Neural cell (in vitro differentiated cells): ENCODE measurements at regions not wholly inside any gene's neighbourhood (a gene's known extent, or its start where the extent isn't known, plus 50 kb on each side); places are given as distances from the start of the nearest gene placed in this dataset.

Experiments
- H2AFZ ChIP-seq: fragments of 200-600, 300-800 bp; sonication (generic), shearing (Covaris generic); 2 replicates; pipeline ENCODE4 v1.6.0; 2014; ENCODE audit warnings: low read depth, mild to moderate bottlenecking, antibody characterized with exemption, low read length, moderate library complexity
- H3F3A ChIP-seq: fragments of 200-600 bp; shearing (Covaris generic); 2 replicates; pipeline ENCODE4 v1.6.1; 2016; ENCODE audit warnings: mild to moderate bottlenecking, moderate library complexity, mixed read lengths, antibody characterized with exemption, low read length; ENCODE audit not compliant: insufficient read depth, poor library complexity, severe bottlenecking
- H3K27ac ChIP-seq: fragments of 200-600, 300-800 bp; sonication (generic), shearing (Covaris generic); 2 replicates; pipeline ENCODE4 v1.5.1; 2014; ENCODE audit warnings: mild to moderate bottlenecking, low read length, moderate library complexity
- H3K27me3 ChIP-seq: fragments of 300-800, 200-600 bp; sonication (generic), shearing (Covaris generic); 2 replicates; pipeline ENCODE4 v1.6.0; 2014; ENCODE audit warnings: mild to moderate bottlenecking, low read depth, low read length, moderate library complexity; ENCODE audit not compliant: insufficient read depth
- H3K36me3 ChIP-seq: fragments of 300-800, 200-600 bp; sonication (generic), shearing (Covaris generic); 2 replicates; pipeline ENCODE4 v1.5.1; 2014; ENCODE audit warnings: mild to moderate bottlenecking, antibody characterized with exemption, low read length, moderate library complexity; ENCODE audit not compliant: insufficient read depth
- H3K4me2 ChIP-seq: fragments of 300-800, 200-600 bp; sonication (generic), shearing (Covaris generic); 2 replicates; pipeline ENCODE4 v1.6.0; 2014; ENCODE audit warnings: mild to moderate bottlenecking, low read length
- H3K4me3 ChIP-seq: fragments of 300-800, 200-600 bp; sonication (generic), shearing (Covaris generic); 2 replicates; pipeline ENCODE4 v1.5.1; 2014; ENCODE audit warnings: mild to moderate bottlenecking, low read length, moderate library complexity
- H3K79me2 ChIP-seq: fragments of 200-600 bp; shearing (Covaris generic); replicated peaks from 2 replicates; pipeline ENCODE4 v1.6.0; 2014; ENCODE audit warnings: mild to moderate bottlenecking, low read length, moderate library complexity; ENCODE audit not compliant: insufficient read depth
- H3K9ac ChIP-seq: fragments of 300-800, 200-600 bp; sonication (generic), shearing (Covaris generic); 2 replicates; pipeline ENCODE4 v1.6.1; 2016; ENCODE audit warnings: mild to moderate bottlenecking, low read length, mixed read lengths
- H3K9me2 ChIP-seq: fragments of 200-600 bp; shearing (Covaris generic); 2 replicates; pipeline ENCODE4 v1.6.1; 2016; ENCODE audit warnings: mild to moderate bottlenecking, low read length, mixed read lengths; ENCODE audit not compliant: insufficient read depth
- H3K9me3 ChIP-seq: fragments of 200-600, 300-800 bp; sonication (generic), shearing (Covaris generic); 2 replicates; pipeline ENCODE4 v1.6.1; 2016; ENCODE audit warnings: mild to moderate bottlenecking, mixed run types, low read length, moderate library complexity, mixed read lengths
- H4K20me1 ChIP-seq: fragments of 200-600 bp; shearing (Covaris generic); 2 replicates; pipeline ENCODE4 v1.6.1; 2016; ENCODE audit warnings: mild to moderate bottlenecking, mixed run types; ENCODE audit not compliant: insufficient read depth
- EP300 ChIP-seq: fragments of 450-650 bp; conservative IDR thresholded peaks from 2 replicates; pipeline ENCODE4 v1.6.1; 2014; ENCODE audit warnings: antibody characterized with exemption, mild to moderate bottlenecking, moderate library complexity; ENCODE audit not compliant: poor library complexity, severe bottlenecking
- EZH2 ChIP-seq: fragments of 200-600, 300-800 bp; shearing (Covaris generic), sonication (generic); IDR thresholded peaks from 2 replicates; pipeline ENCODE4 v1.6.1; 2014; ENCODE audit warnings: antibody characterized with exemption, low read length, borderline replicate concordance, mild to moderate bottlenecking; ENCODE audit not compliant: insufficient read depth, poor library complexity, severe bottlenecking
- MXI1 ChIP-seq: fragments of 450-650 bp; conservative IDR thresholded peaks from 2 replicates; pipeline ENCODE4 v1.6.1; 2014; ENCODE audit warnings: antibody characterized with exemption, mild to moderate bottlenecking; ENCODE audit not compliant: poor library complexity, severe bottlenecking
- POLR2AphosphoS5 ChIP-seq: IDR thresholded peaks from 2 replicates; pipeline ENCODE4 v1.6.1; 2012
- RAD21 ChIP-seq: fragments of 450-650 bp; conservative IDR thresholded peaks from 2 replicates; pipeline ENCODE4 v1.6.1; 2014; ENCODE audit warnings: antibody characterized with exemption, mild to moderate bottlenecking, moderate library complexity
- SMC3 ChIP-seq: fragments of 450-650 bp; conservative IDR thresholded peaks from 2 replicates; pipeline ENCODE4 v1.6.1; 2014; ENCODE audit warnings: antibody characterized with exemption, mild to moderate bottlenecking, moderate library complexity; ENCODE audit not compliant: poor library complexity
- TAF1 ChIP-seq: IDR thresholded peaks from 2 replicates; pipeline ENCODE4 v1.6.1; 2012; ENCODE audit warnings: low read depth
- TF ChIP-seq, protein P1 (sequence below): IDR thresholded peaks from 2 replicates; pipeline ENCODE4 v1.6.1; 2012; ENCODE audit warnings: borderline replicate concordance
- TF ChIP-seq, protein P2 (sequence below): fragments of 450-650 bp; IDR thresholded peaks from 2 replicates; pipeline ENCODE4 v1.5.1; 2014; ENCODE audit warnings: antibody characterized with exemption, mild to moderate bottlenecking, moderate library complexity; ENCODE audit not compliant: poor library complexity, severe bottlenecking

DNA sequence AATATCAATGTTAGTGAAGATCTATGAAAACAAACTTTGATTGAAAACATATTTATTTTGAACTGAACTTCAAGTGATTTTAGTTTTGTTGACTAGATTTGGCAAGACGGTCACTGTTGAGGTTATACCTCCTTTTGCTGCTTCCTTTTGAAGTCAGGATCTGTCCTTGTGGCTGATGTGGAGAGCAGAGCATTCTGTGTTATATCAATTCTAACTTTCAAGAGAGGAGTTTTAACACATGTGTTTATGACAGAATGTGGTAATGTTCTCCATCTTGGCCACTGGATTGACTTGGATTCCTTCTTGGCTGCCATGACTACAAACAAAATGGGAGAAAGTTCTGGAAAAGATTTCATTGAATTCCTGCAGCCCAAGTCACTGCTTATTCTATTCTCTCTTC is 104.0 kb upstream of the ACTBL2 start:
- H3K27ac ChIP-seq = no peak overlapping the region
- TF ChIP-seq SMC3 = no peak
- TF ChIP-seq TAF1 = no peak
- TF ChIP-seq EZH2 = no peak
- TF ChIP-seq, protein P1, sequence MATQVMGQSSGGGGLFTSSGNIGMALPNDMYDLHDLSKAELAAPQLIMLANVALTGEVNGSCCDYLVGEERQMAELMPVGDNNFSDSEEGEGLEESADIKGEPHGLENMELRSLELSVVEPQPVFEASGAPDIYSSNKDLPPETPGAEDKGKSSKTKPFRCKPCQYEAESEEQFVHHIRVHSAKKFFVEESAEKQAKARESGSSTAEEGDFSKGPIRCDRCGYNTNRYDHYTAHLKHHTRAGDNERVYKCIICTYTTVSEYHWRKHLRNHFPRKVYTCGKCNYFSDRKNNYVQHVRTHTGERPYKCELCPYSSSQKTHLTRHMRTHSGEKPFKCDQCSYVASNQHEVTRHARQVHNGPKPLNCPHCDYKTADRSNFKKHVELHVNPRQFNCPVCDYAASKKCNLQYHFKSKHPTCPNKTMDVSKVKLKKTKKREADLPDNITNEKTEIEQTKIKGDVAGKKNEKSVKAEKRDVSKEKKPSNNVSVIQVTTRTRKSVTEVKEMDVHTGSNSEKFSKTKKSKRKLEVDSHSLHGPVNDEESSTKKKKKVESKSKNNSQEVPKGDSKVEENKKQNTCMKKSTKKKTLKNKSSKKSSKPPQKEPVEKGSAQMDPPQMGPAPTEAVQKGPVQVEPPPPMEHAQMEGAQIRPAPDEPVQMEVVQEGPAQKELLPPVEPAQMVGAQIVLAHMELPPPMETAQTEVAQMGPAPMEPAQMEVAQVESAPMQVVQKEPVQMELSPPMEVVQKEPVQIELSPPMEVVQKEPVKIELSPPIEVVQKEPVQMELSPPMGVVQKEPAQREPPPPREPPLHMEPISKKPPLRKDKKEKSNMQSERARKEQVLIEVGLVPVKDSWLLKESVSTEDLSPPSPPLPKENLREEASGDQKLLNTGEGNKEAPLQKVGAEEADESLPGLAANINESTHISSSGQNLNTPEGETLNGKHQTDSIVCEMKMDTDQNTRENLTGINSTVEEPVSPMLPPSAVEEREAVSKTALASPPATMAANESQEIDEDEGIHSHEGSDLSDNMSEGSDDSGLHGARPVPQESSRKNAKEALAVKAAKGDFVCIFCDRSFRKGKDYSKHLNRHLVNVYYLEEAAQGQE = no peak
- no peak for TF ChIP-seq POLR2AphosphoS5
- TF ChIP-seq, protein P2, sequence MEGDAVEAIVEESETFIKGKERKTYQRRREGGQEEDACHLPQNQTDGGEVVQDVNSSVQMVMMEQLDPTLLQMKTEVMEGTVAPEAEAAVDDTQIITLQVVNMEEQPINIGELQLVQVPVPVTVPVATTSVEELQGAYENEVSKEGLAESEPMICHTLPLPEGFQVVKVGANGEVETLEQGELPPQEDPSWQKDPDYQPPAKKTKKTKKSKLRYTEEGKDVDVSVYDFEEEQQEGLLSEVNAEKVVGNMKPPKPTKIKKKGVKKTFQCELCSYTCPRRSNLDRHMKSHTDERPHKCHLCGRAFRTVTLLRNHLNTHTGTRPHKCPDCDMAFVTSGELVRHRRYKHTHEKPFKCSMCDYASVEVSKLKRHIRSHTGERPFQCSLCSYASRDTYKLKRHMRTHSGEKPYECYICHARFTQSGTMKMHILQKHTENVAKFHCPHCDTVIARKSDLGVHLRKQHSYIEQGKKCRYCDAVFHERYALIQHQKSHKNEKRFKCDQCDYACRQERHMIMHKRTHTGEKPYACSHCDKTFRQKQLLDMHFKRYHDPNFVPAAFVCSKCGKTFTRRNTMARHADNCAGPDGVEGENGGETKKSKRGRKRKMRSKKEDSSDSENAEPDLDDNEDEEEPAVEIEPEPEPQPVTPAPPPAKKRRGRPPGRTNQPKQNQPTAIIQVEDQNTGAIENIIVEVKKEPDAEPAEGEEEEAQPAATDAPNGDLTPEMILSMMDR = no peak
- no peak for TF ChIP-seq MXI1
- TF ChIP-seq RAD21 = no peak
- TF ChIP-seq EP300 = no peak
- H3K4me3 ChIP-seq = no peak overlapping the region
- no peak overlapping the region for H3K4me2 ChIP-seq
- no peak overlapping the region for H3K9ac ChIP-seq
- H3K27me3 ChIP-seq = no peaks in the 10 kb centered on the region
- H3F3A ChIP-seq = no peaks in the 10 kb centered on the region
- H3K36me3 ChIP-seq = no peaks in the 10 kb centered on the region
- H4K20me1 ChIP-seq = no peaks in the 10 kb centered on the region
- no peaks in the 10 kb centered on the region for H3K9me2 ChIP-seq
- H2AFZ ChIP-seq = no peak overlapping the region
- no peaks in the 10 kb centered on the region for H3K9me3 ChIP-seq
- H3K79me2 ChIP-seq = no peaks in the 10 kb centered on the region

DNA sequence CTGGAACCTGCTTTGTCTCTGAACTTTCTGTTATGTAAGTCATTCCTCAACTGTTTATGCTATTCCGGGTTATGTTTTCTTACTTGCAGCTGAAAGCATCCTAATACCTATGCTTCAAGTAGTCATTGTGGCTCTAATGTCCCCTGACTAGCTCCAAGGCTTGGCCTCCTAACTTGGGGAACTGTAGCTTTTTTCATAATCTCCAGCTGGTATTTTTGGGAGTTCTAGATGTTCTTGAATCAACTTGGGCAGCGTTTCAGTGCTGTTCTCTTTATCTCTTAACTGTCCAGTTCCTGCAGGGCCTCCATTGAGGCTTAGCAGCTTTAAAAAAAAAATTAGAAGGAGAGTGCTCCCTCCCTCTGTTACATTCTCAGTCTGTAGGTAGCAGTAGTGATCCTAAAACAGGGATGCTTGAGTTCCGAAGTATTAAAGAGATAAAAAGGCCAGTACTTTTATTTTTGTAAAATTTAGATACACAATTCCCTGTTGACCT is 100.0 kb upstream of the ACTBL2 start:
- H3K79me2 ChIP-seq = no peaks in the 10 kb centered on the region
- no peaks in the 10 kb centered on the region for H3K27me3 ChIP-seq
- H3K9me2 ChIP-seq = no peaks in the 10 kb centered on the region

More for the DNA sequence above, 100.0 kb upstream of the ACTBL2 start:
- no peak overlapping the region for H3K9ac ChIP-seq
- no peak overlapping the region for H3K27ac ChIP-seq
- H2AFZ ChIP-seq = no peak overlapping the region
- H3F3A ChIP-seq = no peaks in the 10 kb centered on the region
- H3K4me2 ChIP-seq = no peak overlapping the region
- TF ChIP-seq, protein P2 = no peak
- TF ChIP-seq, protein P1 = no peak
- TF ChIP-seq EZH2 = no peak
- no peak for TF ChIP-seq TAF1
- TF ChIP-seq MXI1 = no peak
- no peak for TF ChIP-seq SMC3
- TF ChIP-seq EP300 = no peak
- no peak for TF ChIP-seq RAD21
- no peak for TF ChIP-seq POLR2AphosphoS5
- no peak overlapping the region for H3K4me3 ChIP-seq
- no peaks in the 10 kb centered on the region for H4K20me1 ChIP-seq
- H3K9me3 ChIP-seq = no peaks in the 10 kb centered on the region
- H3K36me3 ChIP-seq = no peaks in the 10 kb centered on the region
